Loucy (cell line): ENCODE measurements at regions not wholly inside any gene's neighbourhood (a gene's known extent, or its start where the extent isn't known, plus 50 kb on each side); places are given as distances from the start of the nearest gene placed in this dataset.

ENCODE experiments used
- H2AFZ ChIP-seq: fragments of 200-600 bp; sonication (generic); 2 replicates; pipeline ENCODE4 v1.6.0; 2016; ENCODE audit warnings: antibody characterized with exemption, mild to moderate bottlenecking, low read length, moderate library complexity
- H3F3A ChIP-seq: fragments of 200-600 bp; 2 replicates; pipeline ENCODE4 v1.6.0; 2016; ENCODE audit warnings: antibody characterized with exemption, low read depth, mild to moderate bottlenecking
- H3K27me3 ChIP-seq: fragments of 200-600 bp; sonication (generic); 2 replicates; pipeline ENCODE4 v1.6.1; 2014; ENCODE audit warnings: low read length, mild to moderate bottlenecking; ENCODE audit not compliant: insufficient read depth, poor library complexity, severe bottlenecking
- H3K36me3 ChIP-seq: fragments of 200-600 bp; sonication (generic); 2 replicates; pipeline ENCODE4 v1.6.1; 2016; ENCODE audit warnings: low read length; ENCODE audit not compliant: insufficient read depth
- H3K4me1 ChIP-seq: fragments of 200-600 bp; sonication (generic); 2 replicates; pipeline ENCODE4 v1.5.1; 2014; ENCODE audit warnings: low read length, mild to moderate bottlenecking; ENCODE audit not compliant: insufficient read depth, poor library complexity, severe bottlenecking
- H3K4me2 ChIP-seq: fragments of 200-600 bp; sonication (generic); 2 replicates; pipeline ENCODE4 v1.6.0; 2014; ENCODE audit warnings: antibody characterized with exemption, low read length, low read depth, mild to moderate bottlenecking; ENCODE audit not compliant: poor library complexity, severe bottlenecking
- H3K4me3 ChIP-seq: fragments of 200-600 bp; sonication (generic); 2 replicates; pipeline ENCODE4 v1.5.1; 2014; ENCODE audit warnings: low read length, mild to moderate bottlenecking, mixed read lengths; ENCODE audit not compliant: poor library complexity, severe bottlenecking
- H3K79me2 ChIP-seq: fragments of 200-600 bp; sonication (generic); 2 replicates; pipeline ENCODE4 v1.6.1; 2014; ENCODE audit warnings: low read length; ENCODE audit not compliant: insufficient read depth
- H3K9ac ChIP-seq: fragments of 200-600 bp; sonication (generic); 2 replicates; pipeline ENCODE4 v1.6.0; 2014; ENCODE audit warnings: mild to moderate bottlenecking, low read depth, low read length, moderate library complexity; ENCODE audit not compliant: poor library complexity, severe bottlenecking
- H3K9me2 ChIP-seq: fragments of 200-600 bp; sonication (generic); replicated peaks from 2 replicates; pipeline ENCODE4 v1.6.1; 2016; ENCODE audit warnings: low read depth, low read length, mixed read lengths
- H3K9me3 ChIP-seq: fragments of 200-600 bp; sonication (generic); 2 replicates; pipeline ENCODE4 v1.6.1; 2014; ENCODE audit warnings: mild to moderate bottlenecking, antibody characterized with exemption, low read length, low read depth; ENCODE audit not compliant: insufficient read depth
- H4K20me1 ChIP-seq: fragments of 200-600 bp; sonication (generic); 2 replicates; pipeline ENCODE4 v1.6.0; 2014; ENCODE audit warnings: antibody characterized with exemption, low read length, mild to moderate bottlenecking; ENCODE audit not compliant: insufficient read depth, poor library complexity, severe bottlenecking
- EZH2phosphoT487 ChIP-seq: fragments of 200-600 bp; IDR thresholded peaks from 2 replicates; pipeline ENCODE4 v1.6.1; 2018; ENCODE audit warnings: antibody characterized with exemption, mild to moderate bottlenecking, moderate library complexity, borderline replicate concordance
- TF ChIP-seq, protein P1 (sequence below): fragments of 200-600 bp; sonication (generic); conservative IDR thresholded peaks from 2 replicates; pipeline ENCODE4 v1.5.1; 2014; ENCODE audit warnings: mild to moderate bottlenecking, antibody characterized with exemption, low read length

DNA sequence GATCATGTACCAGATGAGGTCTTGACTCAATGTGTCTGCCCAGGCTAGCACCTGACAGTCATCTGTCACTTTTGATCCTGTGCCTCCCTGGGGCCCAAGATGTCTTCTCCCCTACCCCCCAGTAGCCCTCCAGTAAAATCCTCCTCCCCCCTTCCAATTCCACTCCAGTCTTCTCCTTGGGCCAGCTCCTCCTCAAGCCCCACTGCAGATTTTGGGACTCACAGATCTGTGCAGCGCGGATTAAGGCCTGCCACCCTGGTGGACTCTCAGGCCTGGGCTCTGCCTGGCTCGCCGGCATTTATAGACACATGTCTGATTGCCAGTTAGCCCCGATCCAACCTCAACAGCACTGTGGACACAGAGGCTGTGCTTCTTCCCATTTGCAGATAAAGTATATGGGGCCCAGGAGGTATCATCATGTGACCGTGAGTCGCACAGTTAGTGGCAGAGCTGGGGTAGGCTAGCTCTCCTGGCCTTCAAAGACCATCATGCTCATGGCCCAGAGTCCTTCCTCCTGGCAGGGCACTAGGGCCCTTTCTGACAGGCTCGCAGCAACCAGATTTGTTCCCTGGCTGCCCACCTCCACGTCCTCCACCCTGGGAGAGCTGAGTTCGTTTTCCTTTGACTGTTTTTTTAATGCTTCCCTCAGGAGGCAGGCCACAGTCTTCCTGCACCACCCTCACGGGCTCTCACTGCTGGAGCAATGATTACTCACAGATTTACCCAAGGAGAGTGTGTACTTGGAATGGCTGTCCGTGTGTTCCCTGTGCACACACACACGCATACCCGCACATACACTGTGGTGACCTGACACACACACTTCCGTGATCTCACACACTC, 98.3 kb upstream of the DIO3 start:
- TF ChIP-seq EZH2phosphoT487: no peak
- TF ChIP-seq, protein P1, sequence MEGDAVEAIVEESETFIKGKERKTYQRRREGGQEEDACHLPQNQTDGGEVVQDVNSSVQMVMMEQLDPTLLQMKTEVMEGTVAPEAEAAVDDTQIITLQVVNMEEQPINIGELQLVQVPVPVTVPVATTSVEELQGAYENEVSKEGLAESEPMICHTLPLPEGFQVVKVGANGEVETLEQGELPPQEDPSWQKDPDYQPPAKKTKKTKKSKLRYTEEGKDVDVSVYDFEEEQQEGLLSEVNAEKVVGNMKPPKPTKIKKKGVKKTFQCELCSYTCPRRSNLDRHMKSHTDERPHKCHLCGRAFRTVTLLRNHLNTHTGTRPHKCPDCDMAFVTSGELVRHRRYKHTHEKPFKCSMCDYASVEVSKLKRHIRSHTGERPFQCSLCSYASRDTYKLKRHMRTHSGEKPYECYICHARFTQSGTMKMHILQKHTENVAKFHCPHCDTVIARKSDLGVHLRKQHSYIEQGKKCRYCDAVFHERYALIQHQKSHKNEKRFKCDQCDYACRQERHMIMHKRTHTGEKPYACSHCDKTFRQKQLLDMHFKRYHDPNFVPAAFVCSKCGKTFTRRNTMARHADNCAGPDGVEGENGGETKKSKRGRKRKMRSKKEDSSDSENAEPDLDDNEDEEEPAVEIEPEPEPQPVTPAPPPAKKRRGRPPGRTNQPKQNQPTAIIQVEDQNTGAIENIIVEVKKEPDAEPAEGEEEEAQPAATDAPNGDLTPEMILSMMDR: no peak
- H2AFZ ChIP-seq: no peak overlapping the region
- no peaks in the 10 kb centered on the region for H3K36me3 ChIP-seq
- no peaks in the 10 kb centered on the region for H4K20me1 ChIP-seq
- no peak overlapping the region for H3K4me2 ChIP-seq
- no peaks in the 10 kb centered on the region for H3F3A ChIP-seq
- H3K9ac ChIP-seq: no peak overlapping the region
- no peaks in the 10 kb centered on the region for H3K9me3 ChIP-seq
- H3K79me2 ChIP-seq: no peaks in the 10 kb centered on the region
- H3K4me1 ChIP-seq: no peaks in the 10 kb centered on the region
- no peaks in the 10 kb centered on the region for H3K27me3 ChIP-seq
- no peak overlapping the region for H3K4me3 ChIP-seq
- no peaks in the 10 kb centered on the region for H3K9me2 ChIP-seq

DNA sequence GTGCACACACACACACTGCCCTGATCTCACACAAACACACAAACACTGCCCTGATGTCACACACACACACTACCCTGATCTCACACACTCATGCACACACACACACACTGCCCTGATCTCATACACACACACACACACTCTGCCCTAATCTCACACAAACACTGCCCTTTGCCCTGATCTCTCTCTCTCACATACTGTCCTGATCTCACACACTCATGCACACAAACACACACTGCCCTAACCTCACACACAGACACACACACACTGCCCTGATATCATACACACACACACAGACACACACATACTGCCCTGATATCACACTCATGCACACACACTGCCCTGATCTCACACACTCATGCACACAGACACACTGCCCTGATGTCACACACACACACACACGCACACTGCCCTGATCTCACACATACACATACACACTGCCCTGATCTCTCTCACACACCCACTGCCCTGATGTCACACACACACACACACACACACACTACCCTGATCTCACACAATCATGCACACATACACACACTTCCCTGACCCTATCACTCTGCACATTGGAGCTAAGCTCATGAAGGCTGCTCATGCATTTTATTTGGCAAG, 97.6 kb upstream of the DIO3 start:
- H3K27me3 ChIP-seq: no peaks in the 10 kb centered on the region
- H3K9me2 ChIP-seq: no peaks in the 10 kb centered on the region
- H3K9me3 ChIP-seq: no peaks in the 10 kb centered on the region
- no peaks in the 10 kb centered on the region for H3K36me3 ChIP-seq
- H3K4me1 ChIP-seq: no peaks in the 10 kb centered on the region
- no peaks in the 10 kb centered on the region for H3F3A ChIP-seq
- no peaks in the 10 kb centered on the region for H3K79me2 ChIP-seq
- H3K4me2 ChIP-seq: no peak overlapping the region
- H2AFZ ChIP-seq: no peak overlapping the region
- no peaks in the 10 kb centered on the region for H4K20me1 ChIP-seq
- no peak overlapping the region for H3K4me3 ChIP-seq
- TF ChIP-seq EZH2phosphoT487: no peak
- TF ChIP-seq, protein P1: no peak
- H3K9ac ChIP-seq: no peak overlapping the region

DNA sequence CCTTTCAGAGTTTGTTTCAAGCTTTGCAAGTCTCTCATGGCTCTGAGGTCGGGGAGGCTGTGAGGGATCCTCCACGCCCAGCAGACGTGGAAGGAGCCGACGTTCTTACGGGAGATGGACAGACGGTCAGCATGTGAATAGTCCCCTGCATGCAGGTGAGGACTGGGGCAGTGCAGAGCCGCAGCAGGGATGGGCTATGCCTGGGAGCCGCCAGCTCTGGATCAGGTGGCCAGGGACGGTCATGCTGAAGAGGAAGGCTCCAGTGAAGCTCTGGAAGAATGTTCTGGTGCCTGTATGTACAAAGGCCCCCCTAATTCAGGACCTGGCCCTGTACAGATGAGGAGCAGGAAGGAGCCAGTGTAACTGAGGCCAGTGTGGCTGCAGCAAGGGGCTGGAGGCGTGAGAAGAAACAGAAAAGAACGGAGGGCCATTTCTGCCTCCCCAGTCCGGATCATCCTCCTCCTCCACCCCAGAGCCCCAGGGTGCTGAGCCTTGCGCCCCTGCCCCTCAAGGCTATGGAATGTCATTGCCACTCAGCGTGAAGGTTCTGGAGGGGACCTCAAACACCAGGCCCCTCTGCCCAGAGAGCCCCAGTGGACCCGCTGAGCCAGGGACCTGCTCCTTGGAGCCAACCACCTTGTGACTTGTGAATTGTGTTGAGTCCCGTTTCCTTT, 96.8 kb upstream of the DIO3 start:
- H3K36me3 ChIP-seq: no peaks in the 10 kb centered on the region
- H3K4me1 ChIP-seq: no peaks in the 10 kb centered on the region
- H3K4me2 ChIP-seq: no peak overlapping the region
- no peaks in the 10 kb centered on the region for H3F3A ChIP-seq
- H4K20me1 ChIP-seq: no peaks in the 10 kb centered on the region
- H3K9me2 ChIP-seq: no peaks in the 10 kb centered on the region
- H3K4me3 ChIP-seq: no peak overlapping the region
- no peaks in the 10 kb centered on the region for H3K9me3 ChIP-seq
- H3K79me2 ChIP-seq: no peaks in the 10 kb centered on the region
- no peak overlapping the region for H3K9ac ChIP-seq
- no peaks in the 10 kb centered on the region for H3K27me3 ChIP-seq
- no peak overlapping the region for H2AFZ ChIP-seq
- no peak for TF ChIP-seq EZH2phosphoT487
- TF ChIP-seq, protein P1: no peak
